ENCODE measurements at regions not wholly inside any gene's neighbourhood (a gene's known extent, or its start where the extent isn't known, plus 50 kb on each side); places are given as distances from the start of the nearest gene placed in this dataset.

- Histone ChIP-seq H3K4me3 (ENCODE audit: low read depth, low read length, poor library complexity, severe bottlenecking) (no peak overlapping the region), H3K4me1 (ENCODE audit: insufficient read depth, low read length, poor library complexity, severe bottlenecking) (no peaks in the 10 kb centered on the region), H3K9me3 (ENCODE audit: low read depth, low read length, poor library complexity, severe bottlenecking) (no peaks in the 10 kb centered on the region), H3K27ac (ENCODE audit: low read depth, low read length, poor library complexity, severe bottlenecking) (no peak overlapping the region), H3K27me3 (replicated peaks; ENCODE audit: insufficient read depth, low read depth, low read length, poor library complexity) (no peaks in the 10 kb centered on the region), H3K36me3 (ENCODE audit: insufficient read depth, low read length, poor library complexity, severe bottlenecking) (no peaks in the 10 kb centered on the region)
- BruUV-seq (replicated peaks): no TSS peak
- DNase-seq (ENCODE audit: low spot score): no peak
- intact Hi-C loops (cut with micrococcal nuclease; ENCODE audit: unreplicated experiment): no loop called here
- ChIA-PET POLR2A (ENCODE audit: low non-redundant PET) (no interaction called here), CTCF (no interaction called here)
- TF ChIP-seq CTCF (conservative IDR thresholded peaks at IDR 0.05; ENCODE audit: low read depth, low read length) (no peak), EZH2 (IDR thresholded peaks at IDR 0.05; ENCODE audit: borderline replicate concordance, low read depth, low read length, poor library complexity, severe bottlenecking) (no peak)
These were observed 213.8 kb downstream of the ATXN7L3B start for GRCh38 chr12:74751441-74751840.

GRCh38 chr12:74752215-74752614 lies 214.6 kb downstream of the ATXN7L3B start:
- ChIA-PET CTCF (no interaction called here), POLR2A (ENCODE audit: low non-redundant PET) (no interaction called here)
- Histone ChIP-seq H3K4me3 (ENCODE audit: low read depth, low read length, poor library complexity, severe bottlenecking) (no peak overlapping the region), H3K4me1 (ENCODE audit: insufficient read depth, low read length, poor library complexity, severe bottlenecking) (no peaks in the 10 kb centered on the region), H3K27me3 (replicated peaks; ENCODE audit: insufficient read depth, low read depth, low read length, poor library complexity) (no peaks in the 10 kb centered on the region), H3K9me3 (ENCODE audit: low read depth, low read length, poor library complexity, severe bottlenecking) (no peaks in the 10 kb centered on the region), H3K36me3 (ENCODE audit: insufficient read depth, low read length, poor library complexity, severe bottlenecking) (no peaks in the 10 kb centered on the region), H3K27ac (ENCODE audit: low read depth, low read length, poor library complexity, severe bottlenecking) (no peak overlapping the region)
- no TSS peak for BruUV-seq (replicated peaks)
- no peak for TF ChIP-seq EZH2 (IDR thresholded peaks at IDR 0.05; ENCODE audit: borderline replicate concordance, low read depth, low read length, poor library complexity, severe bottlenecking)
- TF ChIP-seq CTCF (conservative IDR thresholded peaks at IDR 0.05; ENCODE audit: low read depth, low read length): no peak
- intact Hi-C loops (cut with micrococcal nuclease; ENCODE audit: unreplicated experiment): no loop called here
- DNase-seq (ENCODE audit: low spot score): no peak

GRCh38 chr12:74770552-74770951 lies 232.9 kb downstream of the ATXN7L3B start:
- intact Hi-C loops (cut with micrococcal nuclease; ENCODE audit: unreplicated experiment): no loop called here
- no TSS peak for BruUV-seq (replicated peaks)
- TF ChIP-seq CTCF (conservative IDR thresholded peaks at IDR 0.05; ENCODE audit: low read depth, low read length) (no peak), EZH2 (IDR thresholded peaks at IDR 0.05; ENCODE audit: borderline replicate concordance, low read depth, low read length, poor library complexity, severe bottlenecking) (no peak)

More at GRCh38 chr12:74770552-74770951, 232.9 kb downstream of the ATXN7L3B start:
- no peaks in the 10 kb centered on the region for H3K27me3 ChIP-seq (replicated peaks; ENCODE audit: insufficient read depth, low read depth, low read length, poor library complexity)
- POLR2A ChIA-PET (ENCODE audit: low non-redundant PET): no interaction called here
- H3K36me3 ChIP-seq (ENCODE audit: insufficient read depth, low read length, poor library complexity, severe bottlenecking): no peaks in the 10 kb centered on the region
- no peak for DNase-seq (ENCODE audit: low spot score)
- CTCF ChIA-PET: no interaction called here
- no peaks in the 10 kb centered on the region for H3K9me3 ChIP-seq (ENCODE audit: low read depth, low read length, poor library complexity, severe bottlenecking)
- H3K27ac ChIP-seq (ENCODE audit: low read depth, low read length, poor library complexity, severe bottlenecking): no peak overlapping the region
- H3K4me3 ChIP-seq (ENCODE audit: low read depth, low read length, poor library complexity, severe bottlenecking): no peak overlapping the region
- H3K4me1 ChIP-seq (ENCODE audit: insufficient read depth, low read length, poor library complexity, severe bottlenecking): no peaks in the 10 kb centered on the region

Data from A673 (cell line).